ENCODE measurements at regions not wholly inside any gene's neighbourhood (a gene's known extent, or its start where the extent isn't known, plus 50 kb on each side); places are given as distances from the start of the nearest gene placed in this dataset.

DNA sequence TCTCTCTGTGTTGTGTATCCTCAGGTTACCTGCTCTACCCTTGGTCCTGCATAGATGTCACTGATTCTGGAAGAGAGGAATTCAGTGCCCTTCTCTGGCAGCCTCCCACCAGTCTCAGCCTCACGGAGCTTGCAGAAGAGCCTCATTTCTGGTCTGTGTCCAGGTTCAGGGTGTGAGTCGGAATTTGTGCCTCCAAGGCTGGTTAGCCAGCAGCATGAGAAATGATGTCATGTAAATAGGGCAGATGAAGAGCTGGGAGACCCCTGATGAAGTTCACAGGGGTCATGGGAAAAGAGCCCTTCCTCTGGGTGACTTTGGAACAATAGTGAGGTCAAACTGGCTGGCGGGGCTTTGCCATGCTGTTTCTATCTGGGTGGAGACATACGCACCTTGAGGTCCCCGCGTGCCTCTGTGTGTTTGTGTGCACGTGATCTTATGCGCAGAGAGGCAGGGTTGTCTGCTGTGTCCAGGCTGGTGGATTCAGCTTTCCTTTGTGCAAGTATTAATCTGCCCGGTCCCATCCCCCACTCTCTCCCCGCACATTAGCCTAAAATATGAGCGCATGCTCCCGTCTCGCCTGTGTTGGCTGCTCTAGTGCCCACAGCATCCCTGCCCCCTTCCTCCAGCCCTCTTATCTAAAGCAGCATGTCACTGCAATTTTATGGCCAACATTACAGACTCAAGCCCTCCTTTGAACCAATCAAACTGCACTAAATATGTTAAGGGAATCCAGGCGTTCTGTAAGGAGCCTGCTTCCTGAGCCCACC is 256.3 kb upstream of the ZFHX3 start:
- no peak for DNase-seq (ENCODE audit: low spot score)

DNA sequence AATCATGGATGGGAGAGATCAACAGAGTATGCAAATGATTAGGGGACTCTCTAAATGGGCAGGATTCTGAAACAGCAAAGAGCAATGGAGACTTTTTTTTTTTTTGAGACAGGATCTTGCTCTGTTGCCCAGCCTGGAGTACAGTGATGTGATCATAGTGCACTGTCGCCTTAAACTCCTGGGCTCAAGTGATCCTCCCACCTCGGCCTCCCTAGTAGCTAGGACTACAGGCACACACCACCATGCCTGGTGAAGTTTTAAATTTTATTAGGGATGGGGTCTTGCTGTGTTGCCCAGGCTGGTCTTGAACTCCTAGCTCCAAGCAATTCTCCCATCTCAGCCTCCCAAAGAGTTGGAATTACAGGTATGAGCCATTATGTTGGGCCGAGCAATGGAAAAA is 255.0 kb upstream of the ZFHX3 start:
- no peak for DNase-seq (ENCODE audit: low spot score)

DNA sequence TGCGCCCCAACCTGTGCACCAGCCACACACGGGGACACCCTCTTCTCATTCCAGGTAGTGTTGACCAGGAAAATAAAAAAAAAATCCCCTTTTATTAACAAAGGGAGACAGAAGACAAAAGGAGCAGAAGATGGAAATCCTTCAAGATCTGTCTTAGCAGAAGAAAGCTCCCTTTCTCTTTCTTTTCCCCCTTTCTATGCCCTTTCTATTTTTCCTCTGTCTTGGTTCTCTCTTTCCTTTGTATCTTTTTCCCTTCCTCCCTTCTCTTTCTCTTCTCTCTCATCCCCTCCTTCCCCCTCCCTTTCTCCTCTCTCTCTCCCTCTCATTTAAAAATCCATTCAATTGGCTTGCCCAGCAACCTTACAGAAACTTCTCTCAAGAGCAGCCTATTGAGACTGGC is 254.1 kb upstream of the ZFHX3 start:
- no peak for DNase-seq (ENCODE audit: low spot score)

- no peak for DNase-seq (ENCODE audit: low spot score)
Observed at GRCh38 chr16:73299346-73299745, 251.4 kb upstream of the ZFHX3 start.

GRCh38 chr16:73298562-73298961 is 250.6 kb upstream of the ZFHX3 start:
- no peak for DNase-seq (ENCODE audit: low spot score)

GRCh38 chr16:73290258-73290657 is 242.3 kb upstream of the ZFHX3 start:
- no peak for DNase-seq (ENCODE audit: low spot score)

GRCh38 chr16:73289232-73289631 is 241.3 kb upstream of the ZFHX3 start:
- no peak for DNase-seq (ENCODE audit: low spot score)

GRCh38 chr16:73288520-73288919 is 240.6 kb upstream of the ZFHX3 start:
- no peak for DNase-seq (ENCODE audit: low spot score)

- DNase-seq (ENCODE audit: low spot score) = no peak
Observed at GRCh38 chr16:73287859-73288405, 240.0 kb upstream of the ZFHX3 start.

DNA sequence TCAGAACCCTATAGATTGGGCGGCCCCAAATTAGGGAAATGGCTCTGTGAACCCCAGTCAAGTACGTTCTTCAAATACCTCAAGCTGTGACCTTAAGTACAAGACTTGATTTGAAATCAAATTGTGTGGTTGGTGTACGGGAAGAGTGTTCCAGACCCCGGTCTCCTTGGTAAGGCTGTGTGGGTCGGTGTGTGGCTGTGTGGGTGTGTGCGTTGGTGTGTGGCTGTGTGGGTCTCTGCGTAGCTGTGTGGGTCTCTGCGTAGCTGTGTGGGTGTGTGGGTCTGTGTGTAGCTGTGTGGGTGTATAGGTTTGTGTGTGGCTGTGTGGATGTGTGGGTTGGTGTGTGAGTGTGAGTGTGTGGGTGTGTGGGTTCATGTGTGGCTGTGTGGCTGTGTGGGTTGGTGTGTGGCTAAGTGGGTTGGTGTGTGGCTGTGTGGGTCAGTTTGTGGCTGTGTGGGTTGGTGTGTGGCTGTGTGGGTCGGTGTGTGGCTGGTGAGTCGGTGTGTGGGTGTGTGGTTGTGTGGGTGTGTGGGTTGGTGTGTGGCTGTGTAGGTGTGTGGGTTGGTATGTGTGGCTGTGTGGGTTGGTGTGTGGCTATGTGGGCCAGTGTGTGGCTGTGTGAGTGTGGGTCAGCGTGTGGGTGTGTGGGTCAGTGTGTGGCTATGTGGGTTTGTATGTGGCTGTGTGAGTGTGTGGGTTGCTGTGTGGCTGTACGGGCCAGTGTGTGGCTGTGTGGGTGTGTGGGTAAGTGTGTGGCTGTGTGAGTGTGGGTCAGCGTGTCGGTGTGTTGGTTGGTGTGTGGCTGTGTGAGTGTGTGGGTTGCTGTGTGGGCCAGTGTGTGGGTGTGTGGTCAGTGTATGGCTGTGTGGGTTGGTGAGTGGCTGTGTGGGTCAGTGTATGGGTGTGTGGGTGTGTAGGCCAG is 238.7 kb upstream of the ZFHX3 start:
- no peak for DNase-seq (ENCODE audit: low spot score)

GRCh38 chr16:73285436-73286201 is 237.7 kb upstream of the ZFHX3 start:
- no peak for DNase-seq (ENCODE audit: low spot score)

DNA sequence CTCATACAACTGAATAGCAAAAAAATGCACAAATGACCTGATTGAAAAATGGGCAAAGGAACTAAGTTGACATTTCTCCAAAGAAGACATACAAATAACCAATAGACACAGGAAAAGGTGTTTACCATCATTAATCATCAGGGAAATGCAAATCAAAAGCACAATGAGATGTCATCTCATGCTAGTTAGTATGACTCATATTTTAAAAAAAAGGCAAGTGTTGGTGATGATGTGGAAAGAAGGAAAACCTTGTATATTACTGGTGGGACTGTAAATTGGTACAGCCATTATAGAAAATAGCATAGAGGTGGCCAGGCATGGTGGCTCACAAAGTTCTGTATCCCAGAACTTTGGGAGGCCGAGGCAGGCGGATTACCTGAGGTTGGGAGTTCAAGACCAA is 232.5 kb upstream of the ZFHX3 start:
- DNase-seq (ENCODE audit: low spot score) = no peak

GRCh38 chr16:73279451-73279850 is 231.5 kb upstream of the ZFHX3 start:
- DNase-seq (ENCODE audit: low spot score) = no peak

- DNase-seq (ENCODE audit: low spot score) = no peak
Observed at GRCh38 chr16:73277071-73277470, 229.1 kb upstream of the ZFHX3 start.

- DNase-seq (ENCODE audit: low spot score) = no peak
Observed at GRCh38 chr16:73275448-73275847, 227.5 kb upstream of the ZFHX3 start.

DNA sequence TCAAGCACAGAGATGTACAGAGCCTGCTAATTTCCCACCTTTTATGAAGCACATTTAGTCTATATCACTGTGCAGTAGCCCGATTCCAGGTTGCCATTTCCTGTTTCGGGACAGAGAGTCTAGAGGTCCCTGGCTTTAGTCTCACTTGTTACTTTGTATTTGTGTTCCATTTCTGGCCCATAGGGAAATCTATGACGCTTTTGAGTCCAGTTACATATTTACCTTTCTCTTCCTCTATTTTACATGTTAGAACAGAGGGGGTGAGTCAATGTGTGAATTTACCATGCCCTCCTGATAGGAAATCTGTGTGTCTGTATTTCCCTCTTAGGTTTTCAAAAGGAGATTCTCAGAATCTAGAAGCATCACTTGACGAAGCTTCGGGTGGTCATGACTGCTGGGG is 227.1 kb upstream of the ZFHX3 start:
- DNase-seq (ENCODE audit: low spot score) = no peak

- DNase-seq (ENCODE audit: low spot score) = no peak
Observed at GRCh38 chr16:73274140-73274539, 226.2 kb upstream of the ZFHX3 start.

DNA sequence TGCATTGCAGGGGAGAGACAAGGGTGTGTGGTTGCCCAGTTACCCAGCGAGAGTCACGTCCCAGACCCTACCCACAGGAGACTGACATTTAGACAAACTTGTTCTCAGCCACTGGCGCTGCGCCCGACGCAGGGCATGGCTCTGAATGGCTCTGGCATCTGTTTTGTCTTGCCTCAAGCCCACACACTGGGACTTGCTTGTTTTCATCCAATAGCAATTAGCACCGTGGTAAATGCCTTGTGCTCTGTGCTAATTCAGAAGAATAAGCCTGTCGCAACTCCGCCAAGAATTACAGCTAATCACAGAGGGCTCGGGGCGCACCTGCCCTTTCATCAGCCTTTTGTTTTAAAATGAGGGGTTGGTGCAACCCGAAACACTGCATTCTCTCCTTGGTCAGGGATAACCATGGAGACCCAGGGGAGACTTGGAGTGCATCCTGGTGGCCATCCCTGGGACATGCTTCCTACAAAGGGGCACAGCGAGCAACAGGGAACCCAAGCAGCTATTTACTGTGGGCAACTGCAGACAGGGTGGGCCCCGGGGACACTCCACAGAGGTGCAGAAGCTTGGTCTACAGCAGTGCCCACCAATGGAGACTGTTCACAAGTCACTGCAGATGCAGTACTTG is 220.6 kb upstream of the ZFHX3 start:
- DNase-seq (ENCODE audit: low spot score) = no peak

GRCh38 chr16:73265935-73266334 is 218.0 kb upstream of the ZFHX3 start:
- DNase-seq (ENCODE audit: low spot score) = no peak

- no peak for DNase-seq (ENCODE audit: low spot score)
Observed at GRCh38 chr16:73265124-73265837, 217.4 kb upstream of the ZFHX3 start.

DNA sequence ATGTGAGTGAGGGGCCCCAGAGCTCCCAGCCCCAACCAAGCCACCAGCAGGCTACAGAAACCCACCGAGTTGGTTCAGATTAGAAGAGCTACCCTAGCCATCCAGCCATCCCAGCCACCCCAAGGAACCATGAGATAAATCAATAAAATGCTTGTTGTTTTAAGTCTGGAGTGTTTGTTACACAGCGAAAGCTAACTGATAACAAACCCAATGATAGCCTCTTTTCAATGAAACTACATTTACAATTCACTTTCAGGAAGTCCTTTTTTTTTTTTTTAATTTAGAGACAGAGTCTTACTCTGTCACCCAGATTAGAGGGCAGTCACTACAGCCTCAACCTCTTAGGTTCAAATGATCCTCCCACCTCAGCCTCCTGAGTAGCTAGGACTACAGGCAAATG is 215.0 kb upstream of the ZFHX3 start:
- no peak for DNase-seq (ENCODE audit: low spot score)
